GM13976 (cell line): ENCODE measurements at regions not wholly inside any gene's neighbourhood (a gene's known extent, or its start where the extent isn't known, plus 50 kb on each side); places are given as distances from the start of the nearest gene placed in this dataset.

Experiments
- DNase-seq: peaks from one replicate; pipeline ENCODE4 v3.0.0; 2012; ENCODE audit warnings: low spot score
- in situ Hi-C: fragments of 300-500 bp; cut with MboI; formaldehyde crosslinking; loops from one replicate; pipeline ENCODE4 v1.12.0; 2022; ENCODE audit warnings: low sequenced_read_pairs, mixed read lengths, inconsistent platforms; ENCODE audit not compliant: unreplicated experiment
- TF ChIP-seq, protein P1 (sequence below): IDR thresholded peaks from 2 replicates; pipeline ENCODE4 v1.5.1; 2012; ENCODE audit warnings: borderline replicate concordance, mild to moderate bottlenecking; ENCODE audit not compliant: insufficient read depth; ENCODE audit errors: extremely low read depth, missing control alignments, control extremely low read depth

DNA sequence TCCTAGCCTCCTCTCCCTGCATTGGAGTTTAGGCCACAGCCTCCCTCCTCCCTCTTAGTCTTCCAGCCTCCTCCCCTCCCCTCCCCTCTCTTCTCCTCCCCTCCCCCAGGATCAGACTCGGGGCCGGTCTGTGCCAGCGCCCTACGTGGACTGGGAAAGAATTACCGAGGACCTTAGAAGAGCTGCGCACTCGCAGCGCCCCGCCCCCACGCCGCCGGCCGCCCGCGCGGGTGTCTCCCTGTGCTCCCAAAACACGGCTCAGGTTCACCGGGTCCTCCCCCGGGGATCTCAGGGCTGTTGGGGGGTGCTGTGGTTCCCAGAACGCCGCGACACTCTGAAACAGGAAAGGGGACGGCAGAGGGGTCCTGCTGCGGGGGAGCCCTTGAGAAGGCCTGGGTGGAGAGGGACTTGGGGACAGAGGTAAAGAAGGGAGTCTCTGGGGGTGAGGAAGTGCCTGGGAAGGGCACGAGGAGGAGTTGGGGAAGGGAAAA lies 122.3 kb upstream of the TBL1X start:
- peak; percentile 42 for DNase-seq
- TF ChIP-seq, protein P1, sequence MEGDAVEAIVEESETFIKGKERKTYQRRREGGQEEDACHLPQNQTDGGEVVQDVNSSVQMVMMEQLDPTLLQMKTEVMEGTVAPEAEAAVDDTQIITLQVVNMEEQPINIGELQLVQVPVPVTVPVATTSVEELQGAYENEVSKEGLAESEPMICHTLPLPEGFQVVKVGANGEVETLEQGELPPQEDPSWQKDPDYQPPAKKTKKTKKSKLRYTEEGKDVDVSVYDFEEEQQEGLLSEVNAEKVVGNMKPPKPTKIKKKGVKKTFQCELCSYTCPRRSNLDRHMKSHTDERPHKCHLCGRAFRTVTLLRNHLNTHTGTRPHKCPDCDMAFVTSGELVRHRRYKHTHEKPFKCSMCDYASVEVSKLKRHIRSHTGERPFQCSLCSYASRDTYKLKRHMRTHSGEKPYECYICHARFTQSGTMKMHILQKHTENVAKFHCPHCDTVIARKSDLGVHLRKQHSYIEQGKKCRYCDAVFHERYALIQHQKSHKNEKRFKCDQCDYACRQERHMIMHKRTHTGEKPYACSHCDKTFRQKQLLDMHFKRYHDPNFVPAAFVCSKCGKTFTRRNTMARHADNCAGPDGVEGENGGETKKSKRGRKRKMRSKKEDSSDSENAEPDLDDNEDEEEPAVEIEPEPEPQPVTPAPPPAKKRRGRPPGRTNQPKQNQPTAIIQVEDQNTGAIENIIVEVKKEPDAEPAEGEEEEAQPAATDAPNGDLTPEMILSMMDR, result no peak
- in situ Hi-C loops, result loop anchor here (25.0 kb wide), 1 partner anchor 345 kb away; no protein-coding TSS in a partner anchor

DNA sequence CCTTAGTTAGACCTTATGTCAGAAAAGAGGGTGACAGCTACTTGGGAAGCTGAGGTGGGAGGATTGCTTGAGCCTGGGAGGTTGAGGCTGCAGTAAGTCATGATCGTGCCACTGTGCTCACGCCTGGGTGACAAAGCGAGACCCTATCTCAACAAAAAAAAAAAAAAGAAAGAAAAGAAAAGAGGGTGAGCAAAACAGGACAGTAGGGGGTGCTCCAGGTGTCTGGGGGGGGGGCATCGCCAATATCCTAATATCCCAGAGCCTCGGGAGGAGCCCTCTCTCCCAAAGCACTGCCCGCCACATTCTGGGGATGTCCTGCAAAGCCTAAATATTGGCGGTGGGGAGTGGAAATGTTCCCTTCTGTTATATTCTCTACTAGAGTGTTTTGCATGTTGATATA lies 120.9 kb upstream of the TBL1X start:
- TF ChIP-seq, protein P1, result no peak
- DNase-seq, result no peak
- in situ Hi-C loops, result loop anchor here (25.0 kb wide), 1 partner anchor 343 kb away; no protein-coding TSS in a partner anchor

DNA sequence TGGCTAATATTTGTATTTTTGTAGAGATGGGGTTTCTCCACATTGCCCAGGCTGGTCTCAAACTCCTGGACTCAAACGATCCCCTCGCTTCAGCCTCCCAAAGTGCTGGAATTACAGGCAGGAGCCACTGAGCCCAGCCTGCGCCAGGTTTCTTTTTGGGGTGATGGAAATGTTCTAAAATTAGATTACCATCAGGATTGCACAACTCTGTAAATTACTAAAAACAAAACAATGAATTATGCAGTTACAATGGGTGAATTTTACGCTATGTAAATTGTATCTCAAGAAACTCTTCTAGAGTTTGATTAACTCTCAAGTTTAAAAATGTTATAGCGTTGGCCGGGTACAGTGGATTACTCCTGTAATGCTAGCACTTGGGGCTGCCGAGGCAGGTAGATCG lies 118.9 kb upstream of the TBL1X start:
- in situ Hi-C loops, result loop anchor here (25.0 kb wide), 1 partner anchor 341 kb away; no protein-coding TSS in a partner anchor

DNA sequence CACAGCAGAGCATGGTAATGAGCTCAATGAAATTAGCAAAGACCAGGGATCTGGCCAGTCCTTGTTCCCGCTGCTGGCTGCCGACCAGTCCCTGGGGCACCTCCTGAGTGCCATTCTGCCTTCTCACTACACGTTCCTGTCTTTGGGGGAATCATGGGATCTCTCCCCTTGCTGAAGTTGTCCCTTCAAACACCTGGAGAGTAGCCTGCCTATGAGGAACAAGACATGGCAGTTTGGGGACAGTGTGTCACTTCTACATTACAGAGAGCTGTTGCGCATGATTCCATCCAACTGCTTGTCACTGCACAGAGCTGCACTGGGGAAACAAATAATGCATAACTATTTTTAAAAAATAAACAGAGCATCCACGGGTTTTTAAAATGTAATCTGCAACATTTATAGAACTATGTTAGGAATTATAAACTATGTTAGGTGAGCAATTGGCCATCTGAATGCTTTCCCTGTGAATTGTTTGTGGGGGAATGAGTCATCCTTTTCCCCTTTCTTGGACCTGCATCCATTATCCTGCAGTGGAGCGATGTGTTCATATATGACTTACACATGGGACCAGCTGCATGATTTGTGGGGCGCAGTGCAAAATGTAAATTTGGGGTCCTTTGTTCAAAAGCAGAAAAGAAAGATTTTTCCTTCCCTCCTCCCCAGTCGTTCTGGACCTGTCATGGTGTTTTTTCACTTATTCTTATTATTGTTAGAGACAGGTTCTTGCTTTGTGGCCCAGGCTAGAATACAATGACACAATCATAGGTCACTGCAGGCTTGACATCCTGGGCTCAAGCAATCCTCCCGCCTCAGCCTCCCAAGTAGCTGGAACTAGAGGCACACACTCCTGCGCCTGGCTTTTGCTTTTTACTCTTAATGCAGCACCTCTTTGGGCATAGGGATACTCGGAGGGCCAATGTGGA lies 115.0 kb upstream of the TBL1X start:
- DNase-seq, result no peak
- TF ChIP-seq, protein P1, result no peak
- in situ Hi-C loops, result loop anchor here (25.0 kb wide), 1 partner anchor 337 kb away; no protein-coding TSS in a partner anchor

More for the DNA sequence above, 118.9 kb upstream of the TBL1X start:
- no peak for DNase-seq
- TF ChIP-seq, protein P1, result no peak

DNA sequence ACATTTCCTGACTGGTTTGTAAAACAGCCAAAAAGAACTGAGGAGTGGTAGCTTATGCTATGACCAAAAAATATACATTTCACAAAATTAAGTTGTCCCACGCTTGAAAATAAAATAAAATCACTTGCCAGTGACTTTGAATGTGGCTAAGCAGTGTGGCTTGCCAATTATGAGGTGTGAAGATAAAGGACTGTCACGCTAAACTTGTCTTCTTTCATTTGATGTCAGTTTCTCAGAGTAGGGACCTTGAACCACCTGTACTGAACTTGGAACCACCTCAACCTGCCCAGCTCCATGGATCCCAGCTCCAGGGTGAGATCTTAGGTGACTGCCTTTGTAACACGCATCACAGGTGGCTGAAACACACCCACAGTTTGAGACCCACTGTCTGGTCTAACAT lies 113.7 kb upstream of the TBL1X start:
- in situ Hi-C loops, result no loop called here
- DNase-seq, result no peak
- TF ChIP-seq, protein P1, result no peak

DNA sequence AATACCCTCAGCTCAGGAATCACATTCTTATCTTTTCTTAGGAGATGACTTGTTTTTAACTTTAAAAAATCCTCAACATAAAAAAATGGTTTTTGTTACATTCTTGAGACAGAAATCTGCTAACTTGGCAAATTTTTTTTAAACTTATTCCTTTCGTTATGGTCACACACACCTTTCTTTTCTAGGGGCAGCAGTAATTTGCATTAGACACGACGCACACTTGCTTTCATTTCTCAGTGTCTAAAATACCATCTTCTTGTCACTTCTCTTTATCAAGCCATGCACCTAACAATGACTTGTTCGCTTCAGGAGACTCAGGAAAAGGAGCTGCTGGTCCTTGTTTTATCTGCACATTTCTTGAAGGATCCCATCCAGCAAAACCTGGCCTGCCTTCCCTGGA lies 112.6 kb upstream of the TBL1X start:
- TF ChIP-seq, protein P1, result no peak
- peak; percentile 28 for DNase-seq
- in situ Hi-C loops, result no loop called here
